HG03565 (cell line): ENCODE measurements at regions not wholly inside any gene's neighbourhood (a gene's known extent, or its start where the extent isn't known, plus 50 kb on each side); places are given as distances from the start of the nearest gene placed in this dataset.

Experiments
- ATAC-seq: cut with Tn5 transposase; IDR thresholded peaks from one replicate; pipeline ENCODE4 v1.9.1; 2021; ENCODE audit warnings: mild to moderate bottlenecking, moderate library complexity; ENCODE audit not compliant: unreplicated experiment

- ATAC-seq, result no peak
Measured at GRCh38 chr13:106433066-106433465, 102.4 kb downstream of the EFNB2 start.

- ATAC-seq, result no peak
Measured at GRCh38 chr13:106432636-106433035, 102.8 kb downstream of the EFNB2 start.

GRCh38 chr13:106426909-106427308 is 108.6 kb downstream of the EFNB2 start:
- no peak for ATAC-seq

- no peak for ATAC-seq
Measured at GRCh38 chr13:106425661-106426060, 109.8 kb downstream of the EFNB2 start.

GRCh38 chr13:106424805-106425204 is 110.7 kb downstream of the EFNB2 start:
- no peak for ATAC-seq

GRCh38 chr13:106423530-106423929 is 111.9 kb downstream of the EFNB2 start:
- peak; percentile 57 for ATAC-seq

- no peak for ATAC-seq
Measured at GRCh38 chr13:106418556-106418955, 116.9 kb downstream of the EFNB2 start.

- no peak for ATAC-seq
Measured at GRCh38 chr13:106417467-106418110, 117.9 kb downstream of the EFNB2 start.

GRCh38 chr13:106416645-106417044 is 118.8 kb downstream of the EFNB2 start:
- peak; percentile 56 for ATAC-seq

- ATAC-seq, result no peak
Measured at GRCh38 chr13:106415971-106416370, 119.5 kb downstream of the EFNB2 start.

- ATAC-seq, result no peak
Measured at GRCh38 chr13:106415442-106415841, 120.0 kb downstream of the EFNB2 start.

GRCh38 chr13:106407338-106407737 is 128.1 kb downstream of the EFNB2 start:
- ATAC-seq, result peak; percentile 75

- no peak for ATAC-seq
Measured at GRCh38 chr13:106405731-106406130, 129.7 kb downstream of the EFNB2 start.

- ATAC-seq, result no peak
Measured at GRCh38 chr13:106403280-106403679, 132.2 kb downstream of the EFNB2 start.

- ATAC-seq, result no peak
Measured at GRCh38 chr13:106402866-106403265, 132.6 kb downstream of the EFNB2 start.

- no peak for ATAC-seq
Measured at GRCh38 chr13:106401081-106401480, 134.4 kb downstream of the EFNB2 start.

- ATAC-seq, result no peak
Measured at GRCh38 chr13:106400289-106400688, 135.2 kb downstream of the EFNB2 start.

GRCh38 chr13:106398289-106398688 is 137.2 kb downstream of the EFNB2 start:
- ATAC-seq, result no peak

GRCh38 chr13:106393776-106394175 is 141.7 kb downstream of the EFNB2 start:
- ATAC-seq, result no peak

- ATAC-seq, result no peak
Measured at GRCh38 chr13:106391681-106392080, 143.8 kb downstream of the EFNB2 start.

- no peak for ATAC-seq
Measured at GRCh38 chr13:106391271-106391670, 144.2 kb downstream of the EFNB2 start.

- no peak for ATAC-seq
Measured at GRCh38 chr13:106390367-106390766, 145.1 kb downstream of the EFNB2 start.

- no peak for ATAC-seq
Measured at GRCh38 chr13:106385654-106386053, 149.8 kb downstream of the EFNB2 start.
